H9 (cell line): ENCODE measurements at regions not wholly inside any gene's neighbourhood (a gene's known extent, or its start where the extent isn't known, plus 50 kb on each side); places are given as distances from the start of the nearest gene placed in this dataset.

ENCODE experiments used
- DNase-seq: peaks from one replicate; pipeline ENCODE4 v3.0.0-alpha.2; 2017
- H2AFZ ChIP-seq: one replicate; pipeline ENCODE4 v1.6.1; 2013; ENCODE audit warnings: mild to moderate bottlenecking, low read length, control low read depth, moderate library complexity
- H2AK5ac ChIP-seq: 2 replicates; pipeline ENCODE4 v1.6.1; 2013; ENCODE audit warnings: low read length, control low read depth, mixed read lengths; ENCODE audit not compliant: insufficient read length
- H2BK120ac ChIP-seq: one replicate; pipeline ENCODE4 v1.6.1; 2013; ENCODE audit warnings: low read depth, mild to moderate bottlenecking, low read length, control low read depth, inconsistent platforms; ENCODE audit not compliant: poor library complexity, severe bottlenecking
- H2BK12ac ChIP-seq: 2 replicates; pipeline ENCODE4 v1.6.1; 2013; ENCODE audit warnings: low read length, control low read depth, mixed read lengths, low read depth; ENCODE audit not compliant: insufficient read length
- H2BK15ac ChIP-seq: 2 replicates; pipeline ENCODE4 v1.6.1; 2013; ENCODE audit warnings: low read depth, low read length, control low read depth
- H2BK20ac ChIP-seq: one replicate; pipeline ENCODE4 v1.6.1; 2013; ENCODE audit warnings: low read depth, mild to moderate bottlenecking, low read length, control low read depth, inconsistent platforms; ENCODE audit not compliant: poor library complexity, severe bottlenecking
- H2BK5ac ChIP-seq: 2 replicates; pipeline ENCODE4 v1.6.1; 2013; ENCODE audit warnings: low read length, control low read depth, mixed read lengths; ENCODE audit not compliant: insufficient read length
- H3K14ac ChIP-seq: 2 replicates; pipeline ENCODE4 v1.6.1; 2013; ENCODE audit warnings: low read length, control low read depth; ENCODE audit not compliant: insufficient read depth
- H3K18ac ChIP-seq: 2 replicates; pipeline ENCODE4 v1.6.1; 2013; ENCODE audit warnings: low read depth, mild to moderate bottlenecking, mixed read lengths, low read length, control low read depth; ENCODE audit not compliant: insufficient read length
- H3K23ac ChIP-seq: 2 replicates; pipeline ENCODE4 v1.6.1; 2013; ENCODE audit warnings: low read length, control low read depth, mixed read lengths, low read depth; ENCODE audit not compliant: insufficient read length
- H3K23me2 ChIP-seq: 2 replicates; pipeline ENCODE4 v1.6.1; 2013; ENCODE audit warnings: low read depth, mild to moderate bottlenecking, mixed read lengths, low read length, control low read depth; ENCODE audit not compliant: insufficient read length, poor library complexity, severe bottlenecking
- H3K27ac ChIP-seq: 2 replicates; pipeline ENCODE4 v1.5.1; 2013; ENCODE audit warnings: low read length, control low read depth, mixed read lengths, low read depth; ENCODE audit not compliant: insufficient read length
- H3K27me3 ChIP-seq: 2 replicates; pipeline ENCODE4 v1.6.1; 2013; ENCODE audit warnings: low read length, control low read depth, inconsistent platforms; ENCODE audit not compliant: insufficient read depth
- H3K4ac ChIP-seq: 2 replicates; pipeline ENCODE4 v1.6.1; 2013; ENCODE audit warnings: low read depth, mild to moderate bottlenecking, control low read depth, inconsistent platforms, low read length, moderate library complexity
- H3K4me1 ChIP-seq: 2 replicates; pipeline ENCODE4 v1.6.1; 2013; ENCODE audit warnings: low read length, control low read depth, inconsistent platforms; ENCODE audit not compliant: insufficient read depth
- H3K4me2 ChIP-seq: 2 replicates; pipeline ENCODE4 v1.6.1; 2013; ENCODE audit warnings: low read length, control low read depth, mixed read lengths; ENCODE audit not compliant: insufficient read length, insufficient read depth
- H3K56ac ChIP-seq: 2 replicates; pipeline ENCODE4 v1.6.1; 2013; ENCODE audit warnings: low read depth, mild to moderate bottlenecking, mixed read lengths, low read length, control low read depth; ENCODE audit not compliant: insufficient read length
- H3K79me1 ChIP-seq: 2 replicates; pipeline ENCODE4 v1.6.1; 2013; ENCODE audit warnings: low read depth, mild to moderate bottlenecking, moderate library complexity, low read length, control low read depth, inconsistent platforms; ENCODE audit not compliant: insufficient read depth, poor library complexity, severe bottlenecking
- H3K79me2 ChIP-seq: 2 replicates; pipeline ENCODE4 v1.6.1; 2013; ENCODE audit warnings: low read length, control low read depth, inconsistent platforms; ENCODE audit not compliant: insufficient read depth
- H3K9ac ChIP-seq: 2 replicates; pipeline ENCODE4 v1.6.1; 2013; ENCODE audit warnings: low read length, control low read depth, mixed read lengths; ENCODE audit not compliant: insufficient read length; ENCODE audit errors: extremely low read depth
- H3K9me3 ChIP-seq: one replicate; pipeline ENCODE4 v1.6.1; 2013; ENCODE audit warnings: low read depth, low read length, inconsistent platforms; ENCODE audit not compliant: control insufficient read depth
- H3T11ph ChIP-seq: one replicate; pipeline ENCODE4 v1.6.1; 2013; ENCODE audit warnings: mild to moderate bottlenecking, low read length, control low read depth, inconsistent platforms
- H4K20me1 ChIP-seq: one replicate; pipeline ENCODE4 v1.6.1; 2013; ENCODE audit not compliant: control insufficient read depth, insufficient read length, insufficient read depth
- H4K5ac ChIP-seq: 2 replicates; pipeline ENCODE4 v1.6.1; 2013; ENCODE audit warnings: low read depth, mild to moderate bottlenecking, mixed read lengths, low read length, control low read depth; ENCODE audit not compliant: insufficient read length
- H4K8ac ChIP-seq: replicated peaks from 2 replicates; pipeline ENCODE4 v1.6.1; 2013; ENCODE audit warnings: low read length, control low read depth, mixed read lengths, low read depth; ENCODE audit not compliant: insufficient read length
- H4K91ac ChIP-seq: 2 replicates; pipeline ENCODE4 v1.6.1; 2013; ENCODE audit warnings: low read depth, mild to moderate bottlenecking, moderate library complexity, mixed read lengths, low read length, control low read depth; ENCODE audit not compliant: insufficient read length
- H3K27ac Mint-ChIP-seq, 3 experiments: 2 replicates in 2 of 3; 3 replicates in 1 of 3; pipeline ENCODE4 v1.8.0; 2020 to 2021; ENCODE audit warnings: mixed read lengths in 3 of 3, mild to moderate bottlenecking in 1 of 3, moderate library complexity in 1 of 3
- H3K27me3 Mint-ChIP-seq: 2 replicates; pipeline ENCODE4 v1.8.0; 2021; ENCODE audit warnings: low read depth, mild to moderate bottlenecking, moderate library complexity, mixed read lengths
- H3K36me3 Mint-ChIP-seq, 3 experiments: 2 replicates in 2 of 3; 3 replicates in 1 of 3; pipeline ENCODE4 v1.8.0; 2020 to 2021; ENCODE audit warnings: low read depth in 3 of 3, mixed read lengths in 3 of 3; ENCODE audit not compliant: insufficient read depth in 1 of 3
- H3K4me1 Mint-ChIP-seq, 2 experiments: 2 replicates each; pipeline ENCODE4 v1.8.0; 2020; ENCODE audit warnings: mixed read lengths in 2 of 2
- H3K4me3 Mint-ChIP-seq, 2 experiments: 2 replicates in 1 of 2; 3 replicates in 1 of 2; pipeline ENCODE4 v1.8.0; 2020 to 2021; ENCODE audit warnings: mild to moderate bottlenecking in 2 of 2, mixed read lengths in 2 of 2, moderate library complexity in 1 of 2
- H3K9me3 Mint-ChIP-seq, 2 experiments: 2 replicates in 1 of 2; 3 replicates in 1 of 2; pipeline ENCODE4 v1.8.0; 2020; ENCODE audit warnings: mild to moderate bottlenecking in 2 of 2, mixed read lengths in 2 of 2, moderate library complexity in 1 of 2
- CTCF ChIP-seq: fragments of 200-600 bp; sonication (generic); conservative IDR thresholded peaks from 3 replicates; pipeline ENCODE4 v1.8.0; 2021; ENCODE audit warnings: antibody characterized with exemption, mild to moderate bottlenecking
- WGBS: extraction: QIAGEN DNeasy Blood & Tissue Kit; methylation state at CpG from one replicate; pipeline ENCODE4 v1.1.7; 2013; ENCODE audit warnings: missing lambda C conversion rate, low lambda C conversion rate, mixed read lengths; ENCODE audit not compliant: insufficient read length; ENCODE audit errors: extremely low coverage; 5-methylcytosine and 5-hydroxymethylcytosine counted together

GRCh38 chr10:29238523-29239135 lies 50.2 kb upstream of the LYZL1 start:
- no peak for TF ChIP-seq CTCF
- peaks cover 0 to 4% of the 10 kb centered on the region in 2 experiments; a peak in 1 of 4 replicates for H3K4me1 Mint-ChIP-seq
- no peaks in the 10 kb centered on the region for H4K20me1 ChIP-seq

More at GRCh38 chr10:29238523-29239135, 50.2 kb upstream of the LYZL1 start:
- no peak overlapping the region for H3K4ac ChIP-seq
- H3K4me2 ChIP-seq: no peak overlapping the region
- Mint-ChIP-seq H3K27ac (no peak overlapping the region), H3K4me3 (no peak overlapping the region), H3K9me3 (no peaks in the 10 kb centered on the region), H3K36me3 (no peaks in the 10 kb centered on the region), H3K27me3 (no peaks in the 10 kb centered on the region)
- H3K79me2 ChIP-seq: no peaks in the 10 kb centered on the region
- no peaks in the 10 kb centered on the region for H3K4me1 ChIP-seq
- no peak overlapping the region for H2BK20ac ChIP-seq
- no peak overlapping the region for H2AK5ac ChIP-seq
- no peaks in the 10 kb centered on the region for H3K27me3 ChIP-seq
- no peak overlapping the region for H3K56ac ChIP-seq
- no peak overlapping the region for H2BK12ac ChIP-seq
- H4K91ac ChIP-seq: no peak overlapping the region
- no peak overlapping the region for H2AFZ ChIP-seq
- no peak overlapping the region for H3K14ac ChIP-seq
- H2BK15ac ChIP-seq: no peak overlapping the region
- H3K9me3 ChIP-seq: no peaks in the 10 kb centered on the region
- no peak overlapping the region for H3K27ac ChIP-seq
- WGBS: no CpG with 5 or more reads among the region's 3 CpGs
- no peak overlapping the region for H3K9ac ChIP-seq
- DNase-seq: no peak
- no peak overlapping the region for H3K18ac ChIP-seq
- H3T11ph ChIP-seq: no peak overlapping the region
- no peak overlapping the region for H3K23ac ChIP-seq
- no peaks in the 10 kb centered on the region for H3K23me2 ChIP-seq
- H4K5ac ChIP-seq: no peak overlapping the region
- no peak overlapping the region for H4K8ac ChIP-seq
- H2BK120ac ChIP-seq: no peak overlapping the region
- H3K79me1 ChIP-seq: no peaks in the 10 kb centered on the region
- H2BK5ac ChIP-seq: no peak overlapping the region
